ENCODE measurements at regions not wholly inside any gene's neighbourhood (a gene's known extent, or its start where the extent isn't known, plus 50 kb on each side); places are given as distances from the start of the nearest gene placed in this dataset.
"Not testable (repeated sequence)": the region's sequence is repeated elsewhere in the genome, so short reads cannot be mapped to it uniquely, and the experiment has no call there.

- H3K4me3 ChIP-seq (ENCODE audit: insufficient read depth, low read length, poor library complexity, severe bottlenecking) = no peak overlapping the region
- H3F3A ChIP-seq (ENCODE audit: insufficient read depth) = no peaks in the 10 kb centered on the region
- H3K9me2 ChIP-seq (replicated peaks; ENCODE audit: insufficient read depth, low read length) = no peaks in the 10 kb centered on the region
- no peak overlapping the region for H3K4me2 ChIP-seq (ENCODE audit: low read depth, low read length, poor library complexity, severe bottlenecking)
- no peak overlapping the region for H3K9ac ChIP-seq (ENCODE audit: low read length)
- no peaks in the 10 kb centered on the region for H3K9me3 ChIP-seq (ENCODE audit: insufficient read depth, low read length)
- H4K20me1 ChIP-seq (ENCODE audit: low read depth, low read length) = no peaks in the 10 kb centered on the region
- H2AFZ ChIP-seq (ENCODE audit: low read depth, low read length, severe bottlenecking) = no peak overlapping the region
- TF ChIP-seq, protein P1, sequence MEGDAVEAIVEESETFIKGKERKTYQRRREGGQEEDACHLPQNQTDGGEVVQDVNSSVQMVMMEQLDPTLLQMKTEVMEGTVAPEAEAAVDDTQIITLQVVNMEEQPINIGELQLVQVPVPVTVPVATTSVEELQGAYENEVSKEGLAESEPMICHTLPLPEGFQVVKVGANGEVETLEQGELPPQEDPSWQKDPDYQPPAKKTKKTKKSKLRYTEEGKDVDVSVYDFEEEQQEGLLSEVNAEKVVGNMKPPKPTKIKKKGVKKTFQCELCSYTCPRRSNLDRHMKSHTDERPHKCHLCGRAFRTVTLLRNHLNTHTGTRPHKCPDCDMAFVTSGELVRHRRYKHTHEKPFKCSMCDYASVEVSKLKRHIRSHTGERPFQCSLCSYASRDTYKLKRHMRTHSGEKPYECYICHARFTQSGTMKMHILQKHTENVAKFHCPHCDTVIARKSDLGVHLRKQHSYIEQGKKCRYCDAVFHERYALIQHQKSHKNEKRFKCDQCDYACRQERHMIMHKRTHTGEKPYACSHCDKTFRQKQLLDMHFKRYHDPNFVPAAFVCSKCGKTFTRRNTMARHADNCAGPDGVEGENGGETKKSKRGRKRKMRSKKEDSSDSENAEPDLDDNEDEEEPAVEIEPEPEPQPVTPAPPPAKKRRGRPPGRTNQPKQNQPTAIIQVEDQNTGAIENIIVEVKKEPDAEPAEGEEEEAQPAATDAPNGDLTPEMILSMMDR (IDR thresholded peaks at IDR 0.05; ENCODE audit: insufficient read depth, low read length, poor library complexity, severe bottlenecking) = no peak
- TF ChIP-seq EZH2phosphoT487 (conservative IDR thresholded peaks at IDR 0.05; ENCODE audit: low read length) = no peak
- H3K27me3 ChIP-seq (ENCODE audit: low read length) = no peaks in the 10 kb centered on the region
- no peaks in the 10 kb centered on the region for H3K79me2 ChIP-seq (ENCODE audit: insufficient read depth, low read length)
- no peaks in the 10 kb centered on the region for H3K36me3 ChIP-seq (ENCODE audit: low read length)
- H3K27ac ChIP-seq (ENCODE audit: low read depth, low read length) = no peak overlapping the region
Measured at GRCh38 chr10:65791979-65792378, 1133.9 kb upstream of the LRRTM3 start.

GRCh38 chr10:65793738-65794425 is 1132.0 kb upstream of the LRRTM3 start:
- Histone ChIP-seq H3K9me2 (replicated peaks; ENCODE audit: insufficient read depth, low read length) (no peaks in the 10 kb centered on the region), H4K20me1 (ENCODE audit: low read depth, low read length) (no peaks in the 10 kb centered on the region), H3K36me3 (ENCODE audit: low read length) (no peaks in the 10 kb centered on the region), H3K9ac (ENCODE audit: low read length) (no peak overlapping the region), H3K27ac (ENCODE audit: low read depth, low read length) (no peak overlapping the region), H2AFZ (ENCODE audit: low read depth, low read length, severe bottlenecking) (no peak overlapping the region), H3K4me3 (ENCODE audit: insufficient read depth, low read length, poor library complexity, severe bottlenecking) (no peak overlapping the region), H3K79me2 (ENCODE audit: insufficient read depth, low read length) (no peaks in the 10 kb centered on the region), H3K27me3 (ENCODE audit: low read length) (no peaks in the 10 kb centered on the region), H3K4me2 (ENCODE audit: low read depth, low read length, poor library complexity, severe bottlenecking) (no peak overlapping the region), H3F3A (ENCODE audit: insufficient read depth) (no peaks in the 10 kb centered on the region), H3K9me3 (ENCODE audit: insufficient read depth, low read length) (no peaks in the 10 kb centered on the region)
- TF ChIP-seq, protein P1 (IDR thresholded peaks at IDR 0.05; ENCODE audit: insufficient read depth, low read length, poor library complexity, severe bottlenecking) = no peak
- TF ChIP-seq EZH2phosphoT487 (conservative IDR thresholded peaks at IDR 0.05; ENCODE audit: low read length) = no peak

GRCh38 chr10:65794861-65795260 is 1131.0 kb upstream of the LRRTM3 start:
- not testable (repeated sequence) for H3K79me2 ChIP-seq (ENCODE audit: insufficient read depth, low read length); H2AFZ ChIP-seq (ENCODE audit: low read depth, low read length, severe bottlenecking); H3K4me2 ChIP-seq (ENCODE audit: low read depth, low read length, poor library complexity, severe bottlenecking); H3K9me2 ChIP-seq (replicated peaks; ENCODE audit: insufficient read depth, low read length); H3K27ac ChIP-seq (ENCODE audit: low read depth, low read length); H3K27me3 ChIP-seq (ENCODE audit: low read length); H3K4me3 ChIP-seq (ENCODE audit: insufficient read depth, low read length, poor library complexity, severe bottlenecking); H3K9ac ChIP-seq (ENCODE audit: low read length); H3F3A ChIP-seq (ENCODE audit: insufficient read depth); H4K20me1 ChIP-seq (ENCODE audit: low read depth, low read length); H3K36me3 ChIP-seq (ENCODE audit: low read length); H3K9me3 ChIP-seq (ENCODE audit: insufficient read depth, low read length)

GRCh38 chr10:65796472-65796871 is 1129.4 kb upstream of the LRRTM3 start:
- Histone ChIP-seq H3K79me2 (ENCODE audit: insufficient read depth, low read length) (no peaks in the 10 kb centered on the region), H3K4me2 (ENCODE audit: low read depth, low read length, poor library complexity, severe bottlenecking) (no peak overlapping the region), H3K36me3 (ENCODE audit: low read length) (no peaks in the 10 kb centered on the region), H3K9me3 (ENCODE audit: insufficient read depth, low read length) (no peaks in the 10 kb centered on the region), H3K27ac (ENCODE audit: low read depth, low read length) (no peak overlapping the region), H3K27me3 (ENCODE audit: low read length) (no peaks in the 10 kb centered on the region), H2AFZ (ENCODE audit: low read depth, low read length, severe bottlenecking) (no peak overlapping the region), H3K4me3 (ENCODE audit: insufficient read depth, low read length, poor library complexity, severe bottlenecking) (no peak overlapping the region), H3K9me2 (replicated peaks; ENCODE audit: insufficient read depth, low read length) (no peaks in the 10 kb centered on the region), H4K20me1 (ENCODE audit: low read depth, low read length) (no peaks in the 10 kb centered on the region), H3F3A (ENCODE audit: insufficient read depth) (no peaks in the 10 kb centered on the region), H3K9ac (ENCODE audit: low read length) (no peak overlapping the region)
- TF ChIP-seq, protein P1 (IDR thresholded peaks at IDR 0.05; ENCODE audit: insufficient read depth, low read length, poor library complexity, severe bottlenecking) = no peak
- TF ChIP-seq EZH2phosphoT487 (conservative IDR thresholded peaks at IDR 0.05; ENCODE audit: low read length) = no peak
